Anterior cingulate cortex (tissue), 58 donors: ENCODE measurements at regions not wholly inside any gene's neighbourhood (a gene's known extent, or its start where the extent isn't known, plus 50 kb on each side); places are given as distances from the start of the nearest gene placed in this dataset.
"Not testable (repeated sequence)": the region's sequence is repeated elsewhere in the genome, so short reads cannot be mapped to it uniquely, and the experiment has no call there.

Experiments
- DNase-seq, 58 donors: peaks; one replicate each; lab custom pipeline; 2025; lab: John Stamatoyannopoulos, UW

DNA sequence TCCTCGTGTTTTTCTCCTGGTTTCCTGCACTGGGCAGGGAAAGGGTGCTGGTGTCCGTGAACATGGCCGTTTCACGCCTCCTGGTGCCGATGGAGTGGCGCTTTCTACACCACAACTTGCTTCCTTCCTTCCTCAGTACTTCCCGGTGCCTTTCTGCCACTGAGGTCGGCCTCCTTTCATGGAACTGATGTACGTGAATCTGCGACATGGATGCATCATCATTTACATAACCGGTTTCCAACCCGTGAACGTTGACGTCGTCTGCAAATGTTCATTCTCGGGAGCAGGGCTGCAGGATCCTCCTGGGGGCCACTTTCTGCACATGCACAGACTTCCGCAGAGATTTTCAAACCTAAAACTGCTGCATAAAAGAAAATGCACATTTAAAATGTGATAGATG, 474.4 kb downstream of the BRD1 start:
- no peak for DNase-seq

DNA sequence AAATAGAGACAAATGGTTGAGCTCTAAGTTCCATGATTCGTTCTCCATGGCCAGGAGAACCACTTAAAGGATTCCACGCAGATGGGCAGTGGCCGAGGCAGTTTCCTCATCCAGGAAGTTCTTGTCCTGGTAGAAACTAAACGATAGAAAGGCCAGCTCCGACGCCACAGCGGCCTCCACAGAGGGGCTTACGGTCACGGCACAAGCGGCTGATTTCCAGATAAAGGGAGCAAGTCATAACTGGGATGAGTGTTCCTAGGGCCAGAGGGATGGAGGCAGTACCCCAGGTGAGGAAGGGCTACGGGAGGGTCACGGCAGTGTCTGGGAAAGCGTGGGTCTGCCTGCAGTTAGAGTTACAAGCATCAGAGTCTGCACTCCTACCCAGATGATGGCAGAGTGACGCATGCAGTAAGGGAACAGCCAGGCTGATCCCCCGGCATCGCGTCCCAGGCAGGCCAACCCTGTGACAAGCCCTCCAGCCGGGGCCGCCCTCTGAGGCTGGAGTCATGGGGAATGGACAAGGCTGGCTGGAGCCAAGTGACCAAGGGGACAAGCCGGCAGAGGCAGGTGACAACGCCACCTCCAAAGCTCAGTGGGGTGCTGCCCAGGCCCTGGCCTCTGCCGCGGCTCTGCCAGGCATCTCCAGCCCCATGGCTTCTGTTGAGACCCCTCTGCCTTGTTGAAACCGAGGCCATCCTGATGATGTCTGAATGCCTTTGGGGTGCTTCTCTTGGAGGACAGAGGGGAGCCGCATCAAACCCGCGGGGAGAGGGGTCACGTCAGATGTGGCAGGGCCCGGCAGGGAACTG, 475.1 kb downstream of the BRD1 start:
- DNase-seq, result no peak

GRCh38 chr22:49351761-49352227, 475.9 kb downstream of the BRD1 start:
- DNase-seq, result no peak

DNA sequence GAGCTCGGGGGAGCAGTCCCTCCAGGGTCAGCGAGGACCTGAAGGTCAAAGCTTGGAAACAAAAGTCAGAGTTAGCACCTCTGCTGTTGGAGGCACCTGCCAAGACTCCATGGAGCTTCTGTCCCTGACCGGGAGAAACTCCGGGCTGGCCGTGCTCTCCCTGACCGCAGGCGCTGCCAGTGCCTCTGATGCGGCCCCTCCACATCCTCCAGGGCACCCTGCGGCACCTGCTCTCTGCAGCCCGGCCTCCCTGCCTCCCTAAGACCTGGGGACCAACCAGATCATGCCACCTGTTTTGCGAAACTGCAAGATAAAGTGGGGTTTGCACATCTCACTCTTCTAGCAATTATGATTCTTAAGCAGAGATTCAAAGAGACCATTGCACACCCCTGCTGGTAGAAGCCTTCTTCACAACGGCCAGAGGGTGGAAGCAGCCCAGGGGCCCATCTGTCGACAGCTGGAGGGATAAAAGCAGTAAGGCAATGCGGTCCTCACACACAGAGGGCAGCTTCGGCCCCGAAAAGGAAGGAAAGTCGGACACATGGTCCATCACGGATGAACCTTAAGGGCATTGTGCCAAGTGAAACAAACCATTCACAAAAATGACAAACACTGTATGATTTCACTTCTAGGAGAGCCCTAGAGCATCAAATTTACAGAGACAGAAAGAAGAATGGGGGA, 477.1 kb downstream of the BRD1 start:
- no peak for DNase-seq

DNA sequence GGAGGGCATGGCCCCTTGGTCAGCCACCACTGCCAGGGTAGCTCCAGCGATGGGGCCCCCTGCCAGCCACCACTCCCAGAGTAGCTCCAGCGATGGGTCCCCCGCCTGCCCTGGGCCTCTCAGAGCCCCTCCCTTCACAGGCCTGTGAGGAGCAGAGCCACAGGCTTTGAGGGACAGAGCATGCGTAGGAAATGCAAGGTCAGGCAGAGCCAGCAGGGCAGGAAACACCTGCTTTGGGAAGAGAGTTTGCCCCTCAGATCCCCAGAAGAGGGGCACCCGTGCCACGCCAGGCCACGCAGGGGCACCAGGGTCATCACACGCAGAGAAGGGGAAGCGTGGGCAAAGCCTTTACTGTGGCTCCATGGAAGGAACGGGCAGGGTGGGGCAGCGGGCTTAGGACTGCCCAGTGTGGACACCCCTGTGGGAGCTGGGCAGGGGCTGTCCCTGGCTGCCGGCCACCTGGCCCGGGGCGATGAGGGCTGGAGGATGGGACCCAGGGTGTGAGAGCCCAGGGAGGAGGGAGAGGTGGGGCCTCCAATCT, 477.8 kb downstream of the BRD1 start:
- no peak for DNase-seq

DNA sequence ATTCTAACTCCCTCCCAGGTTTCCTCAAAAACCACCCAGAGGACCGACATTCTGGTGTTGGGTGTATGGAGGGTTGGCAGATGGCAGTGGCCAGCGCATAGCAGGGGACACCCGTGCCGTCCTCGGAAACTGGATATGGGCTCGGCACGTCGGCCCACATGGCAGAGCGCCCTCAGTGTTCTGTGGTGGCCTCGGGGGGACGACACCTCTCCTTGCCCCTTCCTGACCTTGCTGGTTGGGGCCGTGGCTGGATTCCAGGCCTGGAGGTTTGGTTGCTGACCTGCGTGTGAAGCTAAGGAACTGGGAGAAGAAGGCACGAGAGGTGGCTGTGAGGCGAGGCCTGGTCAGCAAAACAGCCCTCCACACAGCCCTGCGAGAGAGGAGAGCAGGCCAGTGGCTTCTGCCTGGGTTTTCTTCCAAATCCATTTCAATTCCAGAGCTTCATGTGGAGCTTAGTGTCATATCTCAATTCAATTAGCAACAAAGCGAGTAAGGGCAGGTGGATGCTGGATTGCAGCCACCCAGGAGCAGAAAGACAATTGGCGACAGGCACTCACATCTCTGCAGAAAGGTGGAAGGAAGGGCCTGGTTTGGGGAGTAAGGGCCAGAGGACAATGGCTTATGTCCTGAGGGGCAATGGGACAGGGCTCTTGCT, 478.4 kb downstream of the BRD1 start:
- DNase-seq, result no peak

GRCh38 chr22:49348631-49349030, 479.0 kb downstream of the BRD1 start:
- no peak for DNase-seq

DNA sequence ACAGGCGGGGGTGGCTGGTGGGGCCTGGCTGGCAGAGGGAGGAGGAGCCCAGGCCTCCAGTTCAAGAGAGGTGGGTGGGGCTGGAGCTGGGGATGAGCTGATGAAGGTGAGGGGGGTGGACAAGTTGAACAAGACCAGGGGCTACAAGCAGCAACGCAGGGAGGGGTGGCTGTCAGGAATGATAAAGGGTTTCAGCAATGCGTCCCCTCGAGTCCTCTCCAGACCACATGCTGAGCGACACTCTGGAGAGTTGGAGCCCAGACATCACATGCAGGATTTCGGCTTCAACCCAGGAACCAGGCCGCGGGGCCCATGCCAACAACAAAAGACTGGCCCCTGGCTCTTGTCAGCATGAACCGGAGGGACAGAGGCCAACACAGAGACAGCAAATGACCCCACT, 480.3 kb downstream of the BRD1 start:
- DNase-seq, result no peak

GRCh38 chr22:49345896-49346295, 481.8 kb downstream of the BRD1 start:
- DNase-seq, result no peak

DNA sequence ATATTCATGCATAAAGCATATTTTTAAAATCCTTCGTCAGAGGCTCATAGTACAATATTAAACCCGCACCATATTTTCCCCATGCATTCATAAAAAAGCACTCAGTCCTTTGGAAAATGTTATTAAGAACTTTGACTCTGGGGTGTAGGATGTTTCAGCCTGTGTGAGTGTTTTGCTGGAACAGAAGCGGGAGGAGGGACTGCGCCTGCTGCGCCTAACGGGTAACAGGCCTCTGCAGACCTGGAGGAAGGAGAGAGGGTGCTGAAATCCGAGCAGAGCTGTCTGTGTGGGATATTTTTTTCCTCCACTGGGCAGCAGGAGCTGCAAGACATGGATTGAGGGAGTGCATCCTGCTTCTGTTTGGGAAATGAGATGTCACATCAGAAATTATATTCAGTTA, 483.0 kb downstream of the BRD1 start:
- DNase-seq, result no peak

- DNase-seq, result peak in 14 of 58 donors; percentile 2 to 50 (median 20)
Observed at GRCh38 chr22:49344161-49344560, 483.5 kb downstream of the BRD1 start.

DNA sequence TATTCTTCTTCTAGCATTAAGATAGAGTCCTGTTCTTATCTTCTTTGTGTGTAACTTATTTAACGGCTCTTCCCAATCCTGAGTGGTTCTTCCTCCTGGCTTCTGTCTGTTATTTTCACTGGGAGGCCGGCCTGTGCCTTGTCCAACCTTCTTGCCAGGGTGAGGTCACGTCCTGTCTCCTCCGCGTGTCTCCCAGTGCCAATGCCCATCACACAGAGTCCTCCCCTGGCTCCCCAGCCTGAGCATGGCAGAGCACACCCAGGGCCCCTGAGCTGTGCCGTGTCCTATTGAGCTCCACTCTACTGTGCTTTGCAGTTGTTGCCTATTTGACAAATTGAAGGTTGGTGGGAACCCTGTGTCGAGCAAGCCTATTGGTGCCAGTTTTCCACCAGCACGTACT, 487.3 kb downstream of the BRD1 start:
- no peak for DNase-seq

- not testable (repeated sequence) for DNase-seq
Observed at GRCh38 chr22:49336483-49336882, 491.2 kb downstream of the BRD1 start.

DNA sequence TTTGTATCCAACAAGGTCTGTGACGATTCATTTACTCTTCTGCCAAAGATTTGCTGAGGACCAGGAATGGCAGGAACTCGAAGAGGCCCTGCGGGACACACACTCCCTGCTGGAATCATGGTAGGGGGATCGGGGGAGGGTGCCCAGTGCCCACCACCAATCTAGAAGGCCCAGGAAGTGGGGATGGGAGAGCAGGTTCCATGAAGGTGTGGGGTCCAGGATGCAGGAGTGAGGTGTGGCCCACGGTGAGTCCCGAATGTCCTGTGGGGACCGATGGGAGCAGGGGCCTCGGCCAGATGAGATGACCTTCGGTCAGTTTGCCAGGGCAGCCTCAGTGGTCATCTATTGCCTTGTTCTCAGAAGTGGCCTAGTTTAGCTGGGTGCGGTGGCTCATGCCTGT, 492.7 kb downstream of the BRD1 start:
- DNase-seq, result no peak

DNA sequence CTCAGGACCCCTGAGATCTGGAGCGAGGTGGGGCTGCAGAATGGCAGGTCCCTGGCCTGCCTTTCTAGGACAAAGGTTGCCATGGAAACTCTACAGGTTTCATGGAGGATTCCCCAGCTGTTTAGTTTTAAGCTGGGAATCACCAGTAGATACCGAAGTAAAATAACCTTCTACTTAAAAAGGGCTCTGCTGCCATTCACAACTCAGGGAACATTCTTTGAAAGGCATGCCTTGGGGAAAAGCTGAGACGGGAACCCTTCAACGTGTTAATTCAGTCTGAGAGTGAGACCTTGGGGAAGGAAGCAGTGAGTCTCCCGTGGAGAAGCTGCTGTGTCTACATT, 493.3 kb downstream of the BRD1 start:
- no peak for DNase-seq

DNA sequence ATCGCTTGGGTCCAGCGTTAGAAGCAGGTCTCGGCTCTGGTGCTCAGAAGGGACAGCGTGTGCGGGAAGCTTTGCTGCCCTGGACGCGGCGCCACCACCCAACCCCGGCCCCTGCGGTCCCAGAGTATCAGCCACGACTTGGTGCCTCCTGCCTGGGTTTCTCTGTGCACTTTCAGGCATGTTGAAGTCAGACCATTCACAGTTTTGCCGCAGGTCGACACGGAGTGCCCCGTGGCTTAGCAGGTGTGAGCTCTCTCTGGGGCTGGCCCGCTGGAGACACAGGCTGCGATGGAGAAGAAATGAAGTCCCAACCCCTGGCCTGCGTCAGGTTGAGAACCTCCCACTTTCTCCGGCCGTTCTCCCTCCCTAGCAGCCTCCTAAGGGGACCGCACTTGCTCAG, 494.5 kb downstream of the BRD1 start:
- DNase-seq, result no peak

- DNase-seq, result no peak
Observed at GRCh38 chr22:49332691-49333090, 495.0 kb downstream of the BRD1 start.

- no peak for DNase-seq
Observed at GRCh38 chr22:49331878-49332277, 495.8 kb downstream of the BRD1 start.

DNA sequence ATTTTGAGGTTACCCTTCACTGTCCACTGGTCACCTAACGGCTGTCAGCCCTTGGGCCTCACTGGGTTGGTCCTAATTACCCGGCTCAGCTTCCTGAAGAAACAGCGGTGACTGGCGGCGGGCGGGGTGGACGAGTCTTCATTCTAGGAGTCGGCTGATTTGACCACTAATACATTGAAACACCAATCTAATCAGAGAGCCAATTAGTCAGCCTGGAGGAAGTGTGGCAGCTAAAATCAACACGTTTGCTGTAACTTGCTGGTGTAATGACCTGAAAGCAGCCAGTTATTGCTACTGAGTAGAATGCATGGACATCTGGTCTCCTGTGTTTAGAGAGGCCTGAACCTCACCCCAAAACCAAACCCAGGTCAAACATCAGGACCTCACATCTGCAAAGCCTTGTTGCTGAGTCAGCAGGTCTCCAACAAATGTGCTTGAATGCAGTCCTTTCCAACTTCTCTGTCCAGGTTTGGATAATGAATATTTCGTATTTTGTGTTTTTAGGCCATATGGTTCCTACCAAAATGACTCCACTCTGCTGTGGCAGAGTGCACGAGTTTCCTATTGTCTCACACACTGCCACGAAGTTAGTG, 496.4 kb downstream of the BRD1 start:
- DNase-seq, result no peak

DNA sequence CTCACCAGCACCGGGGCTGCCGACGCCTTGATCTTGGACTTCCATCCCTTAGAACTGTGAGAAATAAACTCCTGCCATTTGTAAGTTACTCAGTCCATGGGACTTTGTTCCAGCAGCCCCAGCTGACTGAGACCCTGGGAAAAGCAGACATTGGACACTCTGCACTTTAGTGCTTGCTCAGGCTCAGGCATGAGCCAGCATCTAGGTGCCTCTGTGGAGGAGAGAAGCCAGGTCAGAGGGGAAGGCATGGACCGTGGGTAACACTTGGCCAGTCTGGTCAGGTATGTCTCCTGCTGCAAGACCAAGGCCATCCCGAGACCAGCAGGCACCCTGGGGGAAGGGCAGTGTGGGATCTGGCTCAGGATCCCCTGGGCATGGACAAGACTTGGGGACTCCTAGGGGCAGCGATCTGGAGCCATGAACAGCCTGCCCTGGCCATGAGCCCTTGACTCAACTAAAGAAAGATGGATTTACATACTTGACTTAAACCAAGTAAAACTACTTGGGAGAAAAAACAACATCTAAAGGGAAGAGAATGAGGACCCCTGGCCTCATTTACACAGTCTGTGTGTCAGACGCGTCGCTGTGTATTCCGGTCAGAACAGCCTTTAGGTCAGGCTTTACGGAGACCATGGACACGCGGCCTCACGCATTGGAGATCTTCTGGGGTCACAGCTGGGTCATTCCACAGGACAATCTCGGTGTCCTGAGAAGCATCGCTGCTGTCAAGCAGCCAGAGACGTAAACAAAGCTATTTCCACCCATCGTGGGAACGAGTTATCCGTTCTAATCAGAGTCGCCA, 497.1 kb downstream of the BRD1 start:
- DNase-seq, result no peak
